ENCODE measurements at regions not wholly inside any gene's neighbourhood (a gene's known extent, or its start where the extent isn't known, plus 50 kb on each side); places are given as distances from the start of the nearest gene placed in this dataset.
"Not testable (repeated sequence)": the region's sequence is repeated elsewhere in the genome, so short reads cannot be mapped to it uniquely, and the experiment has no call there.

DNA sequence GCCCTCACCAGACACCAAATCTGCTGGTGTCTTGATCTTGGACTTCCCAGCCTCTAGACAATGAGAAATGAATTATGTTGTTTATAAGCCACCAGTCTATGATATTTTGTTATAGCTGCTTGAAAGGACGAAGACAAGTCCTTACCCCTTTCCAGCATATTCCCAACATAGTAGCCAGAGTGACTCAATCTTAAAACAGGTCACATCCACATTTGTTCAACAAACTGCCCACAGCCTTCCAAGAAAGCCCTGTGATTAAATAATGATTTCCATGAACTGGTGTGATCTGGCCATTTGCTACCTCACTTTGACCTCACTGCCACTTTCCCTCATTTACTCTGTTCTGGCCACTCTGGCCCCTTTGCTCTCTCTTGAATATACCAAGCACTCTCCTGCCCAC is 193.7 kb upstream of the CFAP20DC start:
- no peaks in the 10 kb centered on the region for H3K9me3 ChIP-seq (ENCODE audit: control insufficient read depth, low read length)
- no peak for DNase-seq

DNA sequence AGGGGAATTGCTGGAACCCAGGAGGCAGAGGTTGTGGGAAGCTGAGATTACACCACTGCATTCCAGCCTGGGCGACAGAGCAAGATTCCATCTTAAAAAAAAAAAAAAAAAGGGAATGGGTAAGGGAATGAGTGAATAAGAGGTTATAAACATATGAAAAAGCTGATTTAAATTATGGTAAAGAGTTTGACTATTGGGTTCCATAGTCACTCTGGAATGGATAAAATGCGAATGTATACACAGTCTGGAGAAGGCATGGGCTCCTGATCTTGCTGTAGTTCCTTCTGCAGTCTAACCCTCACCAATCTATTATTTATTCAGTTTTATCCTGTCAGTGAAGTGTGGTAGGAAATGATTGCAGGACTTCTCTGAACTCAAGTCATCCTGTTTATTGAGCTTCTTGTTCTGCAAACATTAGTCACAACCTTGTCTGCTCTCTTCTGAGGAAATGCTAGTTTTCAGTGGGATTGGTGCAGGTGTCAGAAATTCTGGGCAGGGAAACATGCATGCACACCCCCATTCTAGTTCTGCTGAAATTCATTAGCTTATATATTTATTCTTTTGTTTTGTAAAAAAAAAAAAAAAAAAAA is 190.9 kb upstream of the CFAP20DC start:
- no peak for DNase-seq
- no peak overlapping the region for H3K27ac ChIP-seq (ENCODE audit: insufficient read depth, low read length, poor library complexity, severe bottlenecking)
- H3K27me3 ChIP-seq (replicated peaks; ENCODE audit: control insufficient read depth, insufficient read depth, low read length, poor library complexity, severe bottlenecking) = no peaks in the 10 kb centered on the region
- H3K4me3 ChIP-seq (ENCODE audit: insufficient read depth, low read depth, low read length, poor library complexity, severe bottlenecking) = no peak overlapping the region
- no peaks in the 10 kb centered on the region for H3K4me1 ChIP-seq (ENCODE audit: control insufficient read depth, insufficient read depth, low read length, poor library complexity, severe bottlenecking)
- no peaks in the 10 kb centered on the region for H3K36me3 ChIP-seq (ENCODE audit: control insufficient read depth, insufficient read depth, low read length)
- H3K9me3 ChIP-seq (ENCODE audit: control insufficient read depth, low read length) = no peaks in the 10 kb centered on the region

More for the DNA sequence above, 193.7 kb upstream of the CFAP20DC start:
- H3K4me1 ChIP-seq (ENCODE audit: control insufficient read depth, insufficient read depth, low read length, poor library complexity, severe bottlenecking) = no peaks in the 10 kb centered on the region
- H3K27me3 ChIP-seq (replicated peaks; ENCODE audit: control insufficient read depth, insufficient read depth, low read length, poor library complexity, severe bottlenecking) = no peaks in the 10 kb centered on the region
- H3K36me3 ChIP-seq (ENCODE audit: control insufficient read depth, insufficient read depth, low read length) = no peaks in the 10 kb centered on the region
- H3K27ac ChIP-seq (ENCODE audit: insufficient read depth, low read length, poor library complexity, severe bottlenecking) = no peak overlapping the region
- H3K4me3 ChIP-seq (ENCODE audit: insufficient read depth, low read depth, low read length, poor library complexity, severe bottlenecking) = no peak overlapping the region

DNA sequence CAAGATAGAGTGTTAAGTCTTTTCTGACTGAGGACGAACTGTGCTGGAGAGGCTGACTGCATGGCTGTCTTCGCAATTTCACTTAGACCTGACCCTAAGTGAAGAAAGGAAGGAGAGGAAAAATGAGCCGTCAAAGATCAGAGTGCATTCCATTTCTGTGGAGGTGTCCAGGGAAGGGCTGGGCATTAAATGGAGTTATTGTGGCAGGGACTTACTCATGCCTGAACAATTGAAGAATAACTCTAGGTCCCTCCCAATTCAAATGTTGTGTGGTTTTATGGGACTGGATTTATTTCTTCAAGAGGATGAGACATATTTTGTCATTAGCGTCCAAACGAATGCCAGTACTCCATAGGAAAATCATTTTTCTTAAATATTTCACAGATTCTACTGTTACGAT is 187.3 kb upstream of the CFAP20DC start:
- Histone ChIP-seq H3K27ac (ENCODE audit: insufficient read depth, low read length, poor library complexity, severe bottlenecking) (no peak overlapping the region), H3K4me1 (ENCODE audit: control insufficient read depth, insufficient read depth, low read length, poor library complexity, severe bottlenecking) (no peaks in the 10 kb centered on the region), H3K4me3 (ENCODE audit: insufficient read depth, low read depth, low read length, poor library complexity, severe bottlenecking) (no peak overlapping the region), H3K27me3 (replicated peaks; ENCODE audit: control insufficient read depth, insufficient read depth, low read length, poor library complexity, severe bottlenecking) (no peaks in the 10 kb centered on the region), H3K36me3 (ENCODE audit: control insufficient read depth, insufficient read depth, low read length) (no peaks in the 10 kb centered on the region), H3K9me3 (ENCODE audit: control insufficient read depth, low read length) (no peaks in the 10 kb centered on the region)
- no peak for DNase-seq

DNA sequence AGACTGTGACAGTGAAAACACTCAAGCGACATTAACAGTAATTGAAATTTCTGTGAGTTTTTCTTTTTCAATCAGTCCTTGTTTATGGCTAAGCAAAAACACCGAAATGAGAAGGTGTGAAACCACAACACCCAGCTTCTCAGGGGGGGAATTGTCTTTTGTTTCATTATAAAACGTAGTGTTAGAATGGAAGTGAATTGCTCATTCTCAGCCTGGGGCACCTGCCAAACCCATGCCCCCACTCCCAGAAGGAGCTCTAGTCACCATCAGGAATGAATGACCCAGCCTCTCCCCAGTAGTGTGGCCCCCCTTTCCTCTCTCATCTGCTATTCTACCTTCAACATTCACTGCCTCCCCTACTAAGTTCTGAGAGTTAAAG is 185.8 kb upstream of the CFAP20DC start:
- no peaks in the 10 kb centered on the region for H3K36me3 ChIP-seq (ENCODE audit: control insufficient read depth, insufficient read depth, low read length)
- H3K27ac ChIP-seq (ENCODE audit: insufficient read depth, low read length, poor library complexity, severe bottlenecking) = no peak overlapping the region
- no peak for DNase-seq
- H3K27me3 ChIP-seq (replicated peaks; ENCODE audit: control insufficient read depth, insufficient read depth, low read length, poor library complexity, severe bottlenecking) = no peaks in the 10 kb centered on the region
- no peaks in the 10 kb centered on the region for H3K4me1 ChIP-seq (ENCODE audit: control insufficient read depth, insufficient read depth, low read length, poor library complexity, severe bottlenecking)
- no peaks in the 10 kb centered on the region for H3K9me3 ChIP-seq (ENCODE audit: control insufficient read depth, low read length)
- H3K4me3 ChIP-seq (ENCODE audit: insufficient read depth, low read depth, low read length, poor library complexity, severe bottlenecking) = no peak overlapping the region

- Histone ChIP-seq H3K36me3 (ENCODE audit: control insufficient read depth, insufficient read depth, low read length) (no peaks in the 10 kb centered on the region), H3K4me3 (ENCODE audit: insufficient read depth, low read depth, low read length, poor library complexity, severe bottlenecking) (no peak overlapping the region), H3K9me3 (ENCODE audit: control insufficient read depth, low read length) (no peaks in the 10 kb centered on the region), H3K27ac (ENCODE audit: insufficient read depth, low read length, poor library complexity, severe bottlenecking) (no peak overlapping the region), H3K27me3 (replicated peaks; ENCODE audit: control insufficient read depth, insufficient read depth, low read length, poor library complexity, severe bottlenecking) (no peaks in the 10 kb centered on the region), H3K4me1 (ENCODE audit: control insufficient read depth, insufficient read depth, low read length, poor library complexity, severe bottlenecking) (no peaks in the 10 kb centered on the region)
- DNase-seq = no peak
Measured at GRCh38 chr3:59234884-59235633, 185.2 kb upstream of the CFAP20DC start.

GRCh38 chr3:59230379-59230778 is 180.6 kb upstream of the CFAP20DC start:
- not testable (repeated sequence) for H3K4me3 ChIP-seq (ENCODE audit: insufficient read depth, low read depth, low read length, poor library complexity, severe bottlenecking); H3K27me3 ChIP-seq (replicated peaks; ENCODE audit: control insufficient read depth, insufficient read depth, low read length, poor library complexity, severe bottlenecking); H3K27ac ChIP-seq (ENCODE audit: insufficient read depth, low read length, poor library complexity, severe bottlenecking); H3K36me3 ChIP-seq (ENCODE audit: control insufficient read depth, insufficient read depth, low read length); H3K9me3 ChIP-seq (ENCODE audit: control insufficient read depth, low read length); H3K4me1 ChIP-seq (ENCODE audit: control insufficient read depth, insufficient read depth, low read length, poor library complexity, severe bottlenecking); DNase-seq

- Histone ChIP-seq H3K36me3 (ENCODE audit: control insufficient read depth, insufficient read depth, low read length) (no peaks in the 10 kb centered on the region), H3K4me3 (ENCODE audit: insufficient read depth, low read depth, low read length, poor library complexity, severe bottlenecking) (no peak overlapping the region), H3K27me3 (replicated peaks; ENCODE audit: control insufficient read depth, insufficient read depth, low read length, poor library complexity, severe bottlenecking) (no peaks in the 10 kb centered on the region), H3K9me3 (ENCODE audit: control insufficient read depth, low read length) (no peaks in the 10 kb centered on the region), H3K27ac (ENCODE audit: insufficient read depth, low read length, poor library complexity, severe bottlenecking) (no peak overlapping the region), H3K4me1 (ENCODE audit: control insufficient read depth, insufficient read depth, low read length, poor library complexity, severe bottlenecking) (no peaks in the 10 kb centered on the region)
- no peak for DNase-seq
Measured at GRCh38 chr3:59213860-59214259, 164.0 kb upstream of the CFAP20DC start.

GRCh38 chr3:59212128-59212779 is 162.4 kb upstream of the CFAP20DC start:
- Histone ChIP-seq H3K9me3 (ENCODE audit: control insufficient read depth, low read length) (no peaks in the 10 kb centered on the region), H3K4me3 (ENCODE audit: insufficient read depth, low read depth, low read length, poor library complexity, severe bottlenecking) (no peak overlapping the region), H3K27me3 (replicated peaks; ENCODE audit: control insufficient read depth, insufficient read depth, low read length, poor library complexity, severe bottlenecking) (no peaks in the 10 kb centered on the region), H3K27ac (ENCODE audit: insufficient read depth, low read length, poor library complexity, severe bottlenecking) (no peak overlapping the region), H3K36me3 (ENCODE audit: control insufficient read depth, insufficient read depth, low read length) (no peaks in the 10 kb centered on the region), H3K4me1 (ENCODE audit: control insufficient read depth, insufficient read depth, low read length, poor library complexity, severe bottlenecking) (no peaks in the 10 kb centered on the region)
- DNase-seq = no peak

GRCh38 chr3:59210260-59210659 is 160.4 kb upstream of the CFAP20DC start:
- no peak overlapping the region for H3K4me3 ChIP-seq (ENCODE audit: insufficient read depth, low read depth, low read length, poor library complexity, severe bottlenecking)

GRCh38 chr3:59192473-59192872 is 142.6 kb upstream of the CFAP20DC start:
- Histone ChIP-seq H3K4me3 (ENCODE audit: insufficient read depth, low read depth, low read length, poor library complexity, severe bottlenecking) (no peak overlapping the region), H3K9me3 (ENCODE audit: control insufficient read depth, low read length) (no peaks in the 10 kb centered on the region), H3K27ac (ENCODE audit: insufficient read depth, low read length, poor library complexity, severe bottlenecking) (no peak overlapping the region), H3K4me1 (ENCODE audit: control insufficient read depth, insufficient read depth, low read length, poor library complexity, severe bottlenecking) (no peaks in the 10 kb centered on the region), H3K27me3 (replicated peaks; ENCODE audit: control insufficient read depth, insufficient read depth, low read length, poor library complexity, severe bottlenecking) (no peaks in the 10 kb centered on the region), H3K36me3 (ENCODE audit: control insufficient read depth, insufficient read depth, low read length) (no peaks in the 10 kb centered on the region)
- no peak for DNase-seq

More at GRCh38 chr3:59210260-59210659, 160.4 kb upstream of the CFAP20DC start:
- no peak overlapping the region for H3K27ac ChIP-seq (ENCODE audit: insufficient read depth, low read length, poor library complexity, severe bottlenecking)
- no peaks in the 10 kb centered on the region for H3K4me1 ChIP-seq (ENCODE audit: control insufficient read depth, insufficient read depth, low read length, poor library complexity, severe bottlenecking)
- DNase-seq = no peak
- no peaks in the 10 kb centered on the region for H3K27me3 ChIP-seq (replicated peaks; ENCODE audit: control insufficient read depth, insufficient read depth, low read length, poor library complexity, severe bottlenecking)
- no peaks in the 10 kb centered on the region for H3K9me3 ChIP-seq (ENCODE audit: control insufficient read depth, low read length)
- no peaks in the 10 kb centered on the region for H3K36me3 ChIP-seq (ENCODE audit: control insufficient read depth, insufficient read depth, low read length)
